Activated T-helper 1 cell treated with anti-CD3 and anti-CD28 coated beads, Interleukin-12 subunit alpha, Interleukin-12 subunit beta, Interleukin-2, Interleukin-4 antibody, amounts not matched to agents 30 ng/mL and 10 ng/mL and 1 ng/mL, durations not matched to agents 14 hours and 24 hours and 36 hours (primary cell): ENCODE measurements at regions not wholly inside any gene's neighbourhood (a gene's known extent, or its start where the extent isn't known, plus 50 kb on each side); places are given as distances from the start of the nearest gene placed in this dataset.
"Not testable (repeated sequence)": the region's sequence is repeated elsewhere in the genome, so short reads cannot be mapped to it uniquely, and the experiment has no call there.

Experiments
- DNase-seq: peaks from one replicate; pipeline ENCODE4 v3.0.0; 2021; ENCODE audit warnings: low spot score
- H3K27ac Mint-ChIP-seq: one replicate; pipeline ENCODE4 v1.8.0; 2021; ENCODE audit warnings: mild to moderate bottlenecking, mixed read lengths
- H3K27me3 Mint-ChIP-seq: one replicate; pipeline ENCODE4 v1.8.0; 2022; ENCODE audit warnings: mild to moderate bottlenecking, moderate library complexity, mixed read lengths; ENCODE audit not compliant: insufficient read depth
- H3K36me3 Mint-ChIP-seq: one replicate; pipeline ENCODE4 v1.8.0; 2021; ENCODE audit warnings: low read depth, mixed read lengths
- H3K4me1 Mint-ChIP-seq: one replicate; pipeline ENCODE4 v1.8.0; 2021; ENCODE audit warnings: low read depth, mixed read lengths
- H3K4me3 Mint-ChIP-seq: one replicate; pipeline ENCODE4 v1.8.0; 2021; ENCODE audit warnings: mild to moderate bottlenecking, moderate library complexity, mixed read lengths
- H3K9me3 Mint-ChIP-seq: one replicate; pipeline ENCODE4 v1.8.0; 2021; ENCODE audit warnings: mixed read lengths
- intact Hi-C: fragments of 100-400 bp; cut with micrococcal nuclease; formaldehyde crosslinking; loops from one replicate; pipeline ENCODE4 v1.15.1; 2024

DNA sequence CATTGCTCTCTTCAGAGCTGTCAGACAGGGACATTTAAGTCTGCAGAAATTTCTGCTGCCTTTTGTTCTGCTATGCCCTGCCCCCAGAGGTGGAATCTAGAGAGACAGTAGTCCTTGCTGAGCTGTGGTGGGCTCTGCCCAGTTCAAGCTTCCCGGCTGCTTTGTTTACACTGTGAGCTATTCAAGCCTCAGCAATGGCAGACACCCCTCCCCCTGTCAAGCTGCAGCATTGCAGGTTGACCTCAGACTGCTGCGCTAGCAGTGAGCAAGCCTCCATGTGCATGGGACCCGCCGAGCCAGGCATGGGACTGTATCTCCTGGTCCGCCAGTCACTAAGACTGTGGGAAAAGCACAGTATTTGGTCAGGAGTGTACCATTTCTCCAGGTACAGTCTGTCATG, 53.6 kb upstream of the MAPK10 start:
- intact Hi-C loops, H3K27ac Mint-ChIP-seq, H3K4me1 Mint-ChIP-seq, DNase-seq, H3K36me3 Mint-ChIP-seq, H3K27me3 Mint-ChIP-seq, H3K4me3 Mint-ChIP-seq: not testable (repeated sequence)
- H3K9me3 Mint-ChIP-seq: peaks cover 11% of the 10 kb centered on the region

DNA sequence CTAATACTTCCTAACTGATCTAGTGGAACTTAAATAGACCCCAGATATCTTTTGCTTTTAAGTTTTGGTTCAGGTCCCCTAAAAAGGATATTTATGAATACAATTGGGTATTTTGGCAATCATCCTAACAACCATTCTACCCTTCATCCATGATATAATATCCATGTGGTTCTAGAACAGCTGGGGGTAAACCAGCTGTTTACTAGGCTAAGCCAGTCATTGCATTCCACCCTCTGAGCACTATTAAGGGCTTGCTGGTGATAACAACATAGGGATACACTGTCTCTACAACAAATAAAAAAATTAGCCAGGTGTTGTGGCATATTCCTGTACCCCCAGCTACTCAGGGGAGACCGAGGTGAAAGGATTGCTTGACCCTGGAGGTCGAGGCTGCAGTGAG, 54.8 kb upstream of the MAPK10 start:
- DNase-seq: no peak
- intact Hi-C loops: no loop called here
- Mint-ChIP-seq H3K9me3 (peaks cover 11% of the 10 kb centered on the region), H3K27me3 (peaks cover 2% of the 10 kb centered on the region), H3K4me1 (no peaks in the 10 kb centered on the region), H3K27ac (no peak overlapping the region), H3K4me3 (no peak overlapping the region), H3K36me3 (no peaks in the 10 kb centered on the region)

DNA sequence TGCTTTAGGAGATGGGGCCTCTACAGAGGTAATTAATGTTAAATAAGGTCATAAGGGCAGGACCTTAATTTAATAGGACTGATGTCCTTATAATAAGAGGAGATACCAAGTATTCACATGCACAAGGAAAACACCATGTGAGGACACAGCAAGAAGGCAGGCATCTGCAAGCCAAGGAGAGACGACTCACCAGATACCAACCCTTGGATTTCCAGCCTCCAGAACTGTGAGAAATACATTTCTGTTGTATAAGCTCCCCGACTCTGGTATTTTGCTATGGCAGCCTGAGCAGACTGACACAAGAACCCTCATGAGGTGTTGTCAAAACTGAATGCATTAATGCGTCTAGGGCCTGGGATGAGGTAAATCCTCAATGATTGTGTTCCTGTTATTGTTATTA, 56.2 kb upstream of the MAPK10 start:
- H3K4me1 Mint-ChIP-seq: no peaks in the 10 kb centered on the region
- no peak for DNase-seq
- peaks cover 11% of the 10 kb centered on the region for H3K9me3 Mint-ChIP-seq
- no peaks in the 10 kb centered on the region for H3K36me3 Mint-ChIP-seq
- H3K27me3 Mint-ChIP-seq: peaks cover 2% of the 10 kb centered on the region
- no peak overlapping the region for H3K4me3 Mint-ChIP-seq
- intact Hi-C loops: no loop called here
- H3K27ac Mint-ChIP-seq: no peak overlapping the region

DNA sequence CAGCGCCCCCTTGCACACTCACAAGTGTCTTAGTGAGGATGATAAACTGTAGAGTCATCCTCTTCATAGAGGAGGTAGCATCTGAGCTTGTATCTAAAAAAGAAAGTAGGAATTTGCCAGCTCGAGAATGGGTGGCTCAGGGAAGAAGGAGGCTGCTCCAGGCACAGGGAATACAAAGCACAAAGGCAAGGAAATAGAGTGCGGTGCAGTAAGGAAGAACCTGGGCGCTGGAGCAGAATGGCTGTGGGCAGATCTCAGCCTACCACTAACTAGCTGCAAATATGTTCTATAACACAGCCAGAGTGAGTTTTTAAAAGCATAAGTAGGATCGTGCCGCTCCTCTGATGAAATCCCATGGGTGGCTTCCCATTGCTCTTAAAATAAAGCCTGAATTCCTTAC, 61.6 kb upstream of the MAPK10 start:
- no peak overlapping the region for H3K4me3 Mint-ChIP-seq
- intact Hi-C loops: no loop called here
- no peak for DNase-seq
- H3K9me3 Mint-ChIP-seq: no peaks in the 10 kb centered on the region
- no peak overlapping the region for H3K27ac Mint-ChIP-seq
- H3K36me3 Mint-ChIP-seq: no peaks in the 10 kb centered on the region
- H3K27me3 Mint-ChIP-seq: no peaks in the 10 kb centered on the region
- no peaks in the 10 kb centered on the region for H3K4me1 Mint-ChIP-seq

DNA sequence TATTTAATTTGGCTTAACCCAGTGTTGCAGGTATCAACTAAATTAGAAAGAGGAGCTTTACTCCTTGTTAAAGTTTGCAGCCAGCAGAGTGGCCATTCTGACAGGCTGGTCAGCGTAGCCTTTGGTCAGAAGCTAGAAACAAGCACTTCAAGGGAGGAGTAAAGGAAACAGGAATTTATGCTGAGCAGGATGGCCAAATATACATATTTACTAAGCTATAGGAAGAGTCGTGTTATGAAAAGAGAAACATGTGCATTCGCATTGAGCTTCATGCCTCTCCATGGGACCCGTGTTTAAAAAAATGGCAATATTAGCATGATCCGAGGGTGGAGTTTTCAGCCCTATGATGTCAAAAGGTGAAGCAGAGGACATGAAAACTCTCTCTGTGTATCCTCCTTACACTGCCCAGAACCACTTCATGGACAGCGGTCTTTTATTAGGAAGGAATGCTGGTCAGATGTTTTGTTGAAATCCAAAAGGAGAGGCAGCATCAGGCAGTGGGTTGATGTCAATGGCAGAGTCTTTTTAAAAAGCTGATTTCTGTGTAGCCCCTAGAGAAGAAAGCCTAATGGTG, 71.8 kb upstream of the MAPK10 start:
- Mint-ChIP-seq H3K27ac (no peak overlapping the region), H3K27me3 (no peaks in the 10 kb centered on the region), H3K4me1 (no peaks in the 10 kb centered on the region), H3K4me3 (no peak overlapping the region), H3K36me3 (no peaks in the 10 kb centered on the region), H3K9me3 (no peaks in the 10 kb centered on the region)
- intact Hi-C loops: no loop called here
- DNase-seq: no peak

DNA sequence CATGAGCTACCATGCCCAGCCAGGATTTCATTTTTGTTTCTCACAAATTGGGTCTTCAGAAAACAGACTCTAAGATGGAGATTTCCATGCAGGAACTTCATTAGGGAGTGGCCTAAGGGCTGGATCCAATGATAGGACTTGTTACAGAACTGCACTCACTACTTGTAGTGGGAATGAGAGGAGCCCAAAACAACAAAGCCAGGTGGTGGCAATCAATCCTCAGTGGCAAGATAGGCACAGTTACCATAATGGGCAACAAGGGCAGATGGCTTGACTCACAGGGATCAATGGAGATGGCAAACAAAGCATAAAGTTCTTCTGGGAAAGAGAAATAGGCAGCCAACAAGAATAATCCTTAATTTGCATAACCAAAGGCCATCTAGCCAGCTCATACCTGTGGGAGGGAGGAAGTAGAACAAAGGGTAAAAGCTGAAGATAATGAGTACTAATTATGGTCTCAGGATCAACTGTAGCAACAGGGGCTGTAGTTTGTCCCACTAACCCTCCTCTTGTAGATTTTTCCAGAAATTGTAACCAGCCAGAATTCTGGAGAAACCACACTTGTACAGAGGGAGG, 72.8 kb upstream of the MAPK10 start:
- intact Hi-C loops: no loop called here
- no peak overlapping the region for H3K27ac Mint-ChIP-seq
- no peaks in the 10 kb centered on the region for H3K27me3 Mint-ChIP-seq
- H3K36me3 Mint-ChIP-seq: no peaks in the 10 kb centered on the region
- no peaks in the 10 kb centered on the region for H3K9me3 Mint-ChIP-seq
- H3K4me1 Mint-ChIP-seq: no peaks in the 10 kb centered on the region
- H3K4me3 Mint-ChIP-seq: no peak overlapping the region
- DNase-seq: no peak

DNA sequence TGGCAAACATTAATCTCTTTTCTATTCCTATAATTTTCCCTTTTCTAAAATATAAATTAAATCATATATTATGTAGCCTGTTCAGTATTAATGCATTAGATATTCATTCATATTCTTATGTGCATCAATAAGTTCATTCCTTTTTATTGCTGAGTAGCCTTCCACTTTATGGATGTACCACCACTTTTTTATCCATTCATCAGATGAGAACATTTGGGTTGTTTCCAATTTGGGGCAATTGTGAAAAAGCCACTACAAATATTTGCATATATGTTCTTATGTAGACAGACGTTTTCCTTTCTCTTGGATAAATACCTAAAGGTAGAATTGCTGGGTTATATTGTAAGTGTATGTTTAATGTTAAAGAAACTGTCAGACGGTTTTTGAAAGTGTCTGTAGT, 79.4 kb upstream of the MAPK10 start:
- Mint-ChIP-seq H3K36me3 (no peaks in the 10 kb centered on the region), H3K27ac (no peak overlapping the region), H3K4me1 (no peaks in the 10 kb centered on the region), H3K4me3 (no peak overlapping the region), H3K9me3 (no peaks in the 10 kb centered on the region), H3K27me3 (peaks cover 8% of the 10 kb centered on the region)
- DNase-seq: no peak
- intact Hi-C loops: no loop called here

DNA sequence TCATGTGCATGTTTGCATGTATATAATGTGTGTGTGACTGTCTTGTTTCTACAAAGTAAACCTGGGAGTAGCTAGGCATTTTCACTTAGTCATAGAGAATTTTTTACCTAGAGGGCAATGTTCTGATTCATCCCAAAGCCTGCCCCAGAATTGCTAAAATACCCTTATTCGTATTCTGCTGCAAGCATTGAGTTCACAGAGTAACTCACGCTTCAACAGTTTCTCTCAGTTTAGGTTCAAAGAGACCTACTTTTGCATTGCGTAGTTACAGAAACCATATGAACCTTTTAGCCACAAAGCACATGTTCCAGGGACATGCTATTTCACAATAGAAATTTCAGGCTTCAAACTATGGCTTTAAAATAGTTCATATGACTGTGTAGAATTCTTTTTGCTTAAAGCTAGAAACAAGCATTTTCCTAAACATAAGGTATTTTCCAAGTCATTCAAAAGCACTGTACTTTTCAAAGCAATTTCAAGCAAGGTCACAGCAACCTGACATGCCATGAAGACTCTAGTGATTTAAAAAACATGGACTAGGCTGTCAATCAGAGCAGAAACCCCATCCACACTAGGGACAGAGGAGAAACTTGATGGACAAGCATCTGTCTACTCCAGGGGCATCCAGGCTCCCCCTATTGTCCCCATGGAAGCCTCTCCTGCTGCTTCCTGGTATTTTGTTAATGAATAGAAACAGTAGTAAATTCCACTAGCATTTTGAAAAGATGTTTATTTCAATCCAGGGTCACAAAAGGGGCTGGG, 81.5 kb upstream of the MAPK10 start:
- H3K27me3 Mint-ChIP-seq: peaks cover 12% of the 10 kb centered on the region
- no peaks in the 10 kb centered on the region for H3K36me3 Mint-ChIP-seq
- no peak for DNase-seq
- intact Hi-C loops: no loop called here
- no peaks in the 10 kb centered on the region for H3K9me3 Mint-ChIP-seq
- no peaks in the 10 kb centered on the region for H3K4me1 Mint-ChIP-seq
- H3K4me3 Mint-ChIP-seq: no peak overlapping the region
- H3K27ac Mint-ChIP-seq: no peak overlapping the region

DNA sequence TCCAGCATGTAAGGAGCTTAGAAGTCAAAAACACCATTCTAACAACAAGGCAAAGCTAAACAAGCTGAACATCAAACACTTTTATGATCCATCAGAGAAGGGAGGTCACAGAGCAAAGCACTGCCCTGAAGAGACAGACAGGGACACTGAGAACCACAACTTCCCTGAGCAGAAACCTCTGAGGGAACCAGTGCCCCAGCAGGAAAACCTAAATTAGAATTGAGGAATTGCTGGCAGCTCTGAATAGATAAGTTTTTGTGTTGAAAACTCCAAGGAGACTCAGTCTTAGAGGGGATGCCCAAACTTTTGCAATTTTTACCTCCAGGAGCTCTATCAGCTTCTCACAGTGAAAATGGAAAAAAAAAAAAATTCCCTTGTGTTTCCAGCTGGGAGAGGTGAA, 83.0 kb upstream of the MAPK10 start:
- no peak for DNase-seq
- no peaks in the 10 kb centered on the region for H3K4me1 Mint-ChIP-seq
- H3K9me3 Mint-ChIP-seq: no peaks in the 10 kb centered on the region
- H3K4me3 Mint-ChIP-seq: no peak overlapping the region
- H3K36me3 Mint-ChIP-seq: no peaks in the 10 kb centered on the region
- H3K27ac Mint-ChIP-seq: no peak overlapping the region
- intact Hi-C loops: no loop called here
- peaks cover 12% of the 10 kb centered on the region for H3K27me3 Mint-ChIP-seq

DNA sequence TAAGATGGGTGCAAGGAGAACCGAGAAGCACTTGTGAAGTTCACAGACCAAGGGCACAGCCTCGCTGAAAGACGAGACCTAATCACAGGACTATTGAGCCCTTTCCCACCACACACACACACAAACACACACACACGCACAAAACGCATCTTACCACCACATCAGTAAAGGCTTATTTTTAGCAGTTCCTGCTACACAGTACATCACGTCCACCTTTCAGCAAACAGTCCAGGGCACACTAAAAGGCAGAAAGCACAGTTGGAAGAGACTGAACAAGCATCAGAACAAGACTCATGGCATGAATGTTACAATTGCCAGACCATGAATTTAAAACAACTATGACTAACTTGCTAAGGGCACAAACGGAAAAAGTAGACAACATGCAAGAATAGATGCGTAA, 83.6 kb upstream of the MAPK10 start:
- DNase-seq: no peak
- Mint-ChIP-seq H3K27me3 (peaks cover 12% of the 10 kb centered on the region), H3K27ac (no peak overlapping the region), H3K4me1 (no peaks in the 10 kb centered on the region), H3K4me3 (no peak overlapping the region), H3K9me3 (no peaks in the 10 kb centered on the region), H3K36me3 (no peaks in the 10 kb centered on the region)
- intact Hi-C loops: no loop called here

DNA sequence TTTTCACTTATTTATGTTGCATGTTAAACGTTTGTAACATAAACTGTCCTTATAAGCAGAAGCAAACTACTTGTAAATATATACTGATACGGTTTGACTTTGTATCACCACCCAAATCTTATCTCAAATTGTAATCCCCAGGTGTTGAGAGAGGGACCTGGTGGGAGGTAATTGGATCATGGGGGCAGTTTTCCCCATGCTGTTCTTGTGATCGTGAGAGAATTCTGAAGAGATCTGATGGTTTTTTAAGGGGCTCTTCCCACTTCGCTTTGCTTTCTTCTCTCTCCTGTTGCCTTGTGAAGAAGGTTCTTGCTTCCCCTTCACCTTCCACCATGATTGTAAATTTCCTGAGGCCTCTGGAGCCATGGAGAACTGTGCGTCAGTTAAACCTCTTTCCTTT, 87.1 kb upstream of the MAPK10 start:
- intact Hi-C loops: no loop called here
- Mint-ChIP-seq H3K36me3 (no peaks in the 10 kb centered on the region), H3K4me3 (no peak overlapping the region), H3K27ac (no peak overlapping the region), H3K27me3 (peaks cover 16% of the 10 kb centered on the region), H3K4me1 (no peaks in the 10 kb centered on the region), H3K9me3 (no peaks in the 10 kb centered on the region)
- DNase-seq: no peak

DNA sequence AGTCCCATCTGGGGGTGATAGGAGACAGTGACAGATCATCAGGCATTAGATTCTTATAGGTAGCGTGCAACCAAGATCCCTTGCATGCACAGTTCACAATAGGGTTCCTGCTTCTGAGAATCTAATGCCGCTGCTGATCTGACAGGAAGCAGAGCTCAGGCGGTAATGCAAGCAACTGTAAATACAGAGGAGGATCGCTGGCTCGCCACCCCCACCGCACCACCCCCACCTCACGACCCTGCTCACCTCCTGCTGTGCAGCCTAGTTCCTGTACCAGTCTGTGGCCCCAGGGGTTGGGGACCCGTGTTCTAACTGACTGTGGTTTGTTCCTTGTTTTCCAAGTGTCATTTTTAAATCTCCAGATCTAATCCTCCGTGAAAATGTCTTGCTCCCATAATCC, 89.0 kb upstream of the MAPK10 start:
- Mint-ChIP-seq H3K27me3 (peaks cover 12% of the 10 kb centered on the region), H3K4me3 (peak overlapping the region; percentile 5), H3K27ac (no peak overlapping the region), H3K36me3 (no peaks in the 10 kb centered on the region), H3K9me3 (no peaks in the 10 kb centered on the region), H3K4me1 (no peaks in the 10 kb centered on the region)
- DNase-seq: no peak
- intact Hi-C loops: no loop called here

DNA sequence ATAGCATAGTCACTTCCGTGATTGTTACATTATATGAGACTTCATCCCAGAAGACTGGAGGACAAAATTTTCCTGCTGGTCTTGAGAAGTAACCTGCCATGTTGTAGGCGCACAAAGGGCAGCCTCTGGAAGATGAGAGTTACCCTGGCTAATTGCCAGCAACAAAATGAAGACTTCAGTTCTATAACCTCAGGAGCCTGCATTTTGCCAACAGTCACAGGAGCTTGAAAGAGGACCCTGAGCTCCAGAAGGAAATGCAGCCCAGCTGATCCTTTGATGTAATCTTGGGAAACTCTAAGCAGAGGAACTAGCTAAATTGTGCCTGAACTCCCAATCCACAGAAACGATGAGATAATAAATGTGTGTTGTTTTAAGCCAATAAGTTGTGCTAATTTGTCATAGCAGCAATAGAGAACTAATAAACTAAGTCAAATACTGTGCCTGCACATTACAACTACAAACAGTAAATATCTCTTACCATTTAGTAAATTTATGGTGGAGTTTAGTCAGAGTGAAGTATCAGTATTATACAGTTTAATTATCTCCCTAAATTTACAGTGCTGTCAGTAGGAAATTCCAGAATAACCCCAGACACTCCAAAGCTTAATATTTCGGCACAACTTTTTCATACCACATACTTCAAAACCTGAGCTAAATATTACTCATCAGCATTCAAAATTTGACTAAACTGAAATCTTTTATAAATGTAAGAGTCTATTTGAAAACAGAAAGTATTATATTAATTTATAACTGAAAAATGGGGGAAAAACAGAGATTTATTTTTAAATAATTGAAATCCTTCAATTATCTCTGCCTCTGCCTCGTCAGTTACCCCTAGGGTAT, 90.1 kb upstream of the MAPK10 start:
- intact Hi-C loops: no loop called here
- no peaks in the 10 kb centered on the region for H3K9me3 Mint-ChIP-seq
- H3K27me3 Mint-ChIP-seq: peaks cover 7% of the 10 kb centered on the region
- no peak for DNase-seq
- H3K4me3 Mint-ChIP-seq: no peak overlapping the region
- H3K36me3 Mint-ChIP-seq: no peaks in the 10 kb centered on the region
- no peaks in the 10 kb centered on the region for H3K4me1 Mint-ChIP-seq
- no peak overlapping the region for H3K27ac Mint-ChIP-seq
